ENCODE measurements at regions not wholly inside any gene's neighbourhood (a gene's known extent, or its start where the extent isn't known, plus 50 kb on each side); places are given as distances from the start of the nearest gene placed in this dataset.

DNA sequence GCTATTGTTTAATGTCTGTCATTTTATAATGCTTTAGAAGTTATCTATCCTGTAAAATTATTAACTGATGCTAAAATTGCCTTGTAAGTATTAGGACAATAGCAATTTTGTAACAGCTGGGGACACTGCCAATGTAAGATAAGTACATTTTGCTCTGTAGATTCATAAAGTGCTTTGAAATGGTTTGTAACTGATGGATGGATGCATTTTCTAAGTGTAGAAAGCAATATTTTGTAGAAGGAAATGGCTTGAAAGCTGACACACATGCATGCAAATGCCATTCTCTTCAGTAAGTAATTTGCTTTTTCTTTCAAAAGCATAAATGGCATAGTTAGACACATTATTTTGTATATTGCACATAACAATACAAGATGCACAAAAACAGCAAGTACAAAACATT, 129.8 kb downstream of the FOXG1 start:
- H3K4me1 Mint-ChIP-seq (ENCODE audit: low read depth), result no peaks in the 10 kb centered on the region
- H3K4me3 Mint-ChIP-seq, result no peak overlapping the region
- H3K27ac Mint-ChIP-seq, result no peak overlapping the region
- no peaks in the 10 kb centered on the region for H3K36me3 Mint-ChIP-seq (ENCODE audit: insufficient read depth in 2 of 2)
- no peak for ATAC-seq (replicated peaks in 1 of 2)
- no peak for DNase-seq
- no peaks in the 10 kb centered on the region for H3K9me3 Mint-ChIP-seq
- no peaks in the 10 kb centered on the region for H3K27me3 Mint-ChIP-seq (ENCODE audit: low read depth)

GRCh38 chr14:28901631-28902030, 135.0 kb downstream of the FOXG1 start:
- no peak overlapping the region for H3K27ac Mint-ChIP-seq
- DNase-seq (no peak), ATAC-seq (replicated peaks in 1 of 2) (no peak)
- no peak overlapping the region for H3K4me3 Mint-ChIP-seq
- H3K9me3 Mint-ChIP-seq, result peaks cover 2 to 9% of the 10 kb centered on the region in 2 donors
- no peaks in the 10 kb centered on the region for H3K4me1 Mint-ChIP-seq (ENCODE audit: low read depth)
- no peaks in the 10 kb centered on the region for H3K27me3 Mint-ChIP-seq (ENCODE audit: low read depth)
- H3K36me3 Mint-ChIP-seq (ENCODE audit: insufficient read depth in 2 of 2), result no peaks in the 10 kb centered on the region

DNA sequence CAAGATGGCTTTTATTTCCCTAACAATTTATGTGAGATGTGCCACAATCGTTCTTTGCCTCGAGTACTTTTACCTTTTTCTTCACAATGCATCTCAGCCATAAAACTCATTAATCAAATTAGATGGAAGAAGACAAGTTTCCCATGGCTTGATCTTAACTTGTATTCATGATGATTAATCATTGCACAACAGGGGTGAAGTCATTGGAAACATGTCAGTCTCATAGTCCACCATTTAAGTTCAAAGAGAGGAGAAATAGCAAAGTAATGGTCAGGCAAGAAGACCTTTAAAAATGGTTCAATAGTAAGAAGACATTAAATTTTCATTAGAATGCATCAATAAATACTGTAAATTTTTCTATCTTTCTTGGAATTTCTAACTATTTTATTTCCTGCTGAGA, 136.3 kb downstream of the FOXG1 start:
- no peaks in the 10 kb centered on the region for H3K4me1 Mint-ChIP-seq (ENCODE audit: low read depth)
- no peaks in the 10 kb centered on the region for H3K36me3 Mint-ChIP-seq (ENCODE audit: insufficient read depth in 2 of 2)
- H3K9me3 Mint-ChIP-seq, result peaks cover 4 to 9% of the 10 kb centered on the region in 2 donors
- ATAC-seq (replicated peaks in 1 of 2) (no peak), DNase-seq (no peak)
- no peak overlapping the region for H3K27ac Mint-ChIP-seq
- H3K27me3 Mint-ChIP-seq (ENCODE audit: low read depth), result no peaks in the 10 kb centered on the region
- H3K4me3 Mint-ChIP-seq, result no peak overlapping the region

DNA sequence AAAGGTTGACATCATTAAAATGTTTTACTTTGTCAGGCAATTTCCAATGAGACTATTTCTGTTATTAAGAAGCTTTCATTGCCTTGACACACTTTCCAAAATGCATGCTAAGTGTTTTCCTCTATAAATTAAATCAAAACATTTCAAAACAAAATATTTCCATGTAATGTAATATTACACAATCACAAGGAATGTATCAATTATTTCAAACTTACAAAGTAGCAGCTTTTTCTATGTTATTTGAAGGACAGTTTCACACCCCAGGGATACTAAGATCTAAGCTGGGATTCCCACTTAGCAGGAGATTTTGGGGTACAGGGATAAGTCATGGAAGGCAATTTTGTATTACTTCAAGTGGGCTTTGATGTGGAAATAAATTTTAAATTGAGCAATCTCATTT, 144.9 kb downstream of the FOXG1 start:
- H3K9me3 Mint-ChIP-seq, result peaks cover 7 to 11% of the 10 kb centered on the region in 2 donors
- ATAC-seq (replicated peaks in 1 of 2) (no peak), DNase-seq (no peak)
- H3K4me1 Mint-ChIP-seq (ENCODE audit: low read depth), result no peaks in the 10 kb centered on the region
- peaks cover 1 to 3% of the 10 kb centered on the region in 2 donors for H3K36me3 Mint-ChIP-seq (ENCODE audit: insufficient read depth in 2 of 2)
- no peak overlapping the region for H3K27ac Mint-ChIP-seq
- no peaks in the 10 kb centered on the region for H3K27me3 Mint-ChIP-seq (ENCODE audit: low read depth)
- H3K4me3 Mint-ChIP-seq, result no peak overlapping the region

DNA sequence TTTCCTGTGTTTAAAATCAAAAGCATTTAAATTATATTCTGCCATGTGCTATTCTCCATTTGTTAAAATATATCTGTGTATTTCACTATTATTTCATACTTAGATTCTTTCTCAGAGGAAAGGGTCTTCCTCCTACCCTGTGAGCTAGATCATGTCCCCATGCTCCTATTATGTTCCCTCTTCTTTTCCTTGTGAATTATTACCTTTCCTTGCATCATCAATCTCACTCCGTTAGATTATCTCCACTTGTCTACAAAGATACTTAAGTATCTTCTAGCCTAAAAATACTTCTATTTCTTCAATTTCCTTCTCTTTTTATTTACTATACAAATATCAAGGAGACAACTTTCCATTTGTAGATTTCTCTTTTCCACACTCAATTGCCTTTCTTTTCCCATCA, 146.5 kb downstream of the FOXG1 start:
- Mint-ChIP-seq H3K27me3 (ENCODE audit: low read depth) (no peaks in the 10 kb centered on the region), H3K4me1 (ENCODE audit: low read depth) (no peaks in the 10 kb centered on the region), H3K4me3 (no peak overlapping the region), H3K9me3 (peaks cover 6 to 14% of the 10 kb centered on the region in 2 donors), H3K36me3 (ENCODE audit: insufficient read depth in 2 of 2) (peaks cover 1 to 3% of the 10 kb centered on the region in 2 donors), H3K27ac (no peak overlapping the region)
- DNase-seq, result no peak
- ATAC-seq (replicated peaks in 1 of 2), result no peak

GRCh38 chr14:28926122-28926521, 159.5 kb downstream of the FOXG1 start:
- no peaks in the 10 kb centered on the region for H3K4me1 Mint-ChIP-seq (ENCODE audit: low read depth)
- H3K27me3 Mint-ChIP-seq (ENCODE audit: low read depth), result no peaks in the 10 kb centered on the region
- H3K9me3 Mint-ChIP-seq, result peaks cover 0 to 12% of the 10 kb centered on the region in 2 donors
- H3K36me3 Mint-ChIP-seq (ENCODE audit: insufficient read depth in 2 of 2), result no peaks in the 10 kb centered on the region
- no peak overlapping the region for H3K27ac Mint-ChIP-seq
- DNase-seq (no peak), ATAC-seq (replicated peaks in 1 of 2) (no peak)
- no peak overlapping the region for H3K4me3 Mint-ChIP-seq

- DNase-seq, result no peak
- Mint-ChIP-seq H3K4me3 (no peak overlapping the region), H3K9me3 (peaks cover 12 to 15% of the 10 kb centered on the region in 2 donors), H3K4me1 (ENCODE audit: low read depth) (no peaks in the 10 kb centered on the region), H3K27me3 (ENCODE audit: low read depth) (no peaks in the 10 kb centered on the region), H3K27ac (no peak overlapping the region), H3K36me3 (ENCODE audit: insufficient read depth in 2 of 2) (peaks cover 0 to 3% of the 10 kb centered on the region in 2 donors)
- ATAC-seq (replicated peaks in 1 of 2), result no peak
These were observed 165.4 kb downstream of the FOXG1 start for GRCh38 chr14:28931999-28932398.

DNA sequence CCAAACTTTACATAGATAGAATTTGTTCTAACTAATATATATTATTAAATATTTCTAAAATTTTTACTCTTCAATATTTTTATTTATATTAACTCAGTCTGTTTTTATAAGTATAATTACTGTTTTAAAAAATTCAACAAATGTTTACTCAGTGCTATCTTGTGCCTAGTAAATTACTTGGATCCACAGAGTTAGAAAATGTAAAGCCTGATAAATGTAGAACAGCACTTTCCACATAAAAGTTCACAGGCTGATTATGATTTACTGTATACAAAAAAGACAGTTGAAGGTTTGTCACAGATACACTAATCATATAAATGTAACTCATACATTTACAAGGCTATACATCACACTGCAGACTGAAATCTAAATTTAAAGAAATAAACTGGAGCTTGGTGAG, 170.0 kb downstream of the FOXG1 start:
- DNase-seq (no peak), ATAC-seq (replicated peaks in 1 of 2) (no peak)
- Mint-ChIP-seq H3K36me3 (ENCODE audit: insufficient read depth in 2 of 2) (peaks cover 0 to 3% of the 10 kb centered on the region in 2 donors), H3K27ac (no peak overlapping the region), H3K4me1 (ENCODE audit: low read depth) (no peaks in the 10 kb centered on the region), H3K4me3 (no peak overlapping the region), H3K9me3 (peaks cover 11 to 15% of the 10 kb centered on the region in 2 donors), H3K27me3 (ENCODE audit: low read depth) (no peaks in the 10 kb centered on the region)

DNA sequence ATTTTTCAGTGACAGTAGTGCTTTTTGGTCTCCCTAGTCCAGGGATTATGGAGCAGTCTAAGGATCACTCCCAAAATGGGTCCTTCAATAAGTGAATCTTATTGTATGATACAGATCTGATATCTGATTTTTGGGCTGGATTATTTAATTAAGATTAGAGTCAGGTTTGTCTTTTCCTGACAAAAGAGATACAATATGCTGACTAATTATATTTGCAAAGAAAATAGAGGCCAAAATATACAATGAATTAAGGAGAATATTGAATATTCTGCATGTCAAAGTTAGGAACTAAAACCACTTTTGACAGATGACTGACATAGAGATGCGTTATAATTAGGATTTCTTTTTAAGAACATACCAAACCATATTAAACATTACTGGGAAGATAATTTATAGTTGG, 175.2 kb downstream of the FOXG1 start:
- ATAC-seq (replicated peaks in 1 of 2), result no peak
- Mint-ChIP-seq H3K4me3 (no peak overlapping the region), H3K27ac (no peak overlapping the region), H3K9me3 (peaks cover 4 to 7% of the 10 kb centered on the region in 2 donors), H3K36me3 (ENCODE audit: insufficient read depth in 2 of 2) (no peaks in the 10 kb centered on the region), H3K27me3 (ENCODE audit: low read depth) (no peaks in the 10 kb centered on the region), H3K4me1 (ENCODE audit: low read depth) (no peaks in the 10 kb centered on the region)
- DNase-seq, result no peak

DNA sequence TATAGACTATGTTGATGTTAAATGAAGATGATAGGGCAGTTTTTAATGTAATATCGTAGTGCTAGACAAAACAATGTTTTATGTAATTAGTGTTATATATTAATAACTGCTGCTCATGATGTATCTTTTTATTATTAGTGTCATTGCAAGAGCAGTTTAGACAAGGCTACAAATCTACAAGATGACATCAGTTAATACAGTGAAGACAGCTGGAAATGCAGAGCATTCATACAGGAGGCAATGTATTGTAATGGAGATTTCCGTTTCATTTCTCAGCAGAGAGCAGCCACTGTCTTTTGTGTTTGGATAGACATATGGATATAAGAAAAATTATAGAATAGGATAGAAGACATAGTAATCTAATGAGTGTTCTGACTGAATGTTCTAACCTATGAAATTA, 178.0 kb downstream of the FOXG1 start:
- DNase-seq, result no peak
- Mint-ChIP-seq H3K27me3 (ENCODE audit: low read depth) (no peaks in the 10 kb centered on the region), H3K27ac (no peak overlapping the region), H3K4me3 (no peak overlapping the region), H3K36me3 (ENCODE audit: insufficient read depth in 2 of 2) (no peaks in the 10 kb centered on the region), H3K9me3 (peaks cover 6 to 9% of the 10 kb centered on the region in 2 donors), H3K4me1 (ENCODE audit: low read depth) (no peaks in the 10 kb centered on the region)
- ATAC-seq (replicated peaks in 1 of 2), result no peak

DNA sequence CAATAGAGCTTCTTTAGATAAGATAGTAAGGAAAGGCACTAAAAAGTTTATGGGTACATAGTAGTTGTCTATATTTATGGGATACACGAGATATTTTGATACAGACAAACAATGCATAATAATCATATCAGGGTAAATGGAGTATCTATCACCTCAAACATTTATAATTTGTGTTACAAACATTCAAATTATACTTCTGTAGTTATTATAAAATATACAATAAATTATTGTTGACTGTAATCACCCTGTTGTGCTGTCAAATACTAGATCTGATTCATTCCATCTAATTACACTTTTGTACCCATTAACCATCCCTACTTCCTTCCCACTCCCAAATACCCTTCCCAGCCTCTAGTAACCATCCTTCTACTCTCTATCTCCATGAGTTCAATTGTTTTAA, 179.7 kb downstream of the FOXG1 start:
- Mint-ChIP-seq H3K27ac (no peak overlapping the region), H3K36me3 (ENCODE audit: insufficient read depth in 2 of 2) (no peaks in the 10 kb centered on the region), H3K4me1 (ENCODE audit: low read depth) (no peaks in the 10 kb centered on the region), H3K4me3 (no peak overlapping the region), H3K9me3 (peaks cover 9 to 11% of the 10 kb centered on the region in 2 donors), H3K27me3 (ENCODE audit: low read depth) (no peaks in the 10 kb centered on the region)
- DNase-seq (no peak), ATAC-seq (replicated peaks in 1 of 2) (no peak)

GRCh38 chr14:28949503-28949902, 182.9 kb downstream of the FOXG1 start:
- H3K36me3 Mint-ChIP-seq (ENCODE audit: insufficient read depth in 2 of 2), result no peaks in the 10 kb centered on the region
- DNase-seq (no peak), ATAC-seq (replicated peaks in 1 of 2) (no peak)
- H3K4me1 Mint-ChIP-seq (ENCODE audit: low read depth), result no peaks in the 10 kb centered on the region
- H3K27me3 Mint-ChIP-seq (ENCODE audit: low read depth), result no peaks in the 10 kb centered on the region
- H3K27ac Mint-ChIP-seq, result no peak overlapping the region
- H3K4me3 Mint-ChIP-seq, result no peak overlapping the region
- peaks cover 11 to 14% of the 10 kb centered on the region in 2 donors for H3K9me3 Mint-ChIP-seq

DNA sequence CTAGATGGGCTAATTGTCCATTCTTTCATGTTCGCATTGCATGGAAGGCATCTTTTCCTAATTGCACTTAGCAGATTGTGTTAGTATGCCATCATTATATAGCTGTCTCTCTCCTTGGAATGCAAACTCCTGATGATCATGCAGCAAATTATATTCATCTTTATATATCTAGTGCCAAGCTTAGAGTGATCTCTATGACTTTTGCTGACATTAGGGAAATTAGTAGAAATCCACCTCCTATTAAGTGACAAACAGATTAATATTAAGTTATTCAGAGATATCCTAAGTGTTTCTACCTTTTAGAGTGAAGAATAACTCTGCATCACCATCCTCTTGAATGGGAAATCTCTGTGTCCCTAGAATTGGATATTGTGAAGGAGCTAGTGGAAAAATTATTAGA, 185.6 kb downstream of the FOXG1 start:
- Mint-ChIP-seq H3K27me3 (ENCODE audit: low read depth) (no peaks in the 10 kb centered on the region), H3K27ac (no peak overlapping the region), H3K4me1 (ENCODE audit: low read depth) (no peaks in the 10 kb centered on the region), H3K36me3 (ENCODE audit: insufficient read depth in 2 of 2) (peaks cover 2 to 3% of the 10 kb centered on the region in 2 donors), H3K9me3 (peaks cover 10 to 18% of the 10 kb centered on the region in 2 donors), H3K4me3 (no peak overlapping the region)
- ATAC-seq (replicated peaks in 1 of 2), result no peak
- no peak for DNase-seq

DNA sequence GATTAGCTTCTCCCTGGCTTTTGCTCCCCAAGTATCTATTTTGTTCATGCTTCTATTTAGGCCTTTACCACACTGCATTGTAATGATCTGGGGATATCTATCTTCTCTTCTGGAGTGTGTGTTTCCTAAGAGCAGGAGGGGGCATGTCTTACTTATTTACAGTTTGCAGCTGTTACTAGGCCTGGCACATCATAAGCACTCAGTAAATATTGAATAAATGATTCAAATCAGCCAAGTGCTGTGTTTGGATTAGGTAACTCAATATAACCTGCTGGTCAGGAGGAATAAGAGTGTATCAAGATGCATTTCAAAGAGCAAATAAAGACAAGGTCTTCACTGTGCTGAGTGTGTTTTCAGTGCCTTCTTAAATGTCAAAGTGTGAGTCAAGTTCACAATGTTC, 186.1 kb downstream of the FOXG1 start:
- Mint-ChIP-seq H3K4me1 (ENCODE audit: low read depth) (no peaks in the 10 kb centered on the region), H3K9me3 (peaks cover 12 to 20% of the 10 kb centered on the region in 2 donors), H3K36me3 (ENCODE audit: insufficient read depth in 2 of 2) (peaks cover 3 to 4% of the 10 kb centered on the region in 2 donors), H3K27ac (no peak overlapping the region), H3K27me3 (ENCODE audit: low read depth) (no peaks in the 10 kb centered on the region), H3K4me3 (no peak overlapping the region)
- no peak for ATAC-seq (replicated peaks in 1 of 2)
- no peak for DNase-seq
